Anterior cingulate cortex (tissue), 58 donors: ENCODE measurements at regions not wholly inside any gene's neighbourhood (a gene's known extent, or its start where the extent isn't known, plus 50 kb on each side); places are given as distances from the start of the nearest gene placed in this dataset.

Source experiments
- DNase-seq, 58 donors: peaks; one replicate each; lab custom pipeline; 2025; lab: John Stamatoyannopoulos, UW

DNA sequence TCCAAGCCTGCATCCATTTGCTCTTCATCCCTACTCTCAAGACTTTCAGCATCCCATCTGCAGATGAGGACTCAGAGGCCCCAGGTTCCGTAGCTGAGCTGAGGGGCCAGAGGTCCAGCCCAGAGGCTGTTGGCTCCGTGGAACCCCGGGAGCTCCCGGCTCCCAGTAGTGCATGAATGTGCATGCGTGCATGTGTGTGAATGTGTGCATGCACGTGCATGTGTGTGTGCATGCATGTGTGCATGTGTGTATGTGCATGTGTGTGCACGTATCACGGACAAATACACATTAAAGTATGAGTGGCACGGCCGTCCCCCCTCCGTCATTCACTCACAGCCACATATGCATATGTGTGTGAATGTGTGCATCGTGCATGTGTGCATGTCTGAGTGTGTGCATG, 149.9 kb downstream of the KIF26A start:
- DNase-seq: no peak

DNA sequence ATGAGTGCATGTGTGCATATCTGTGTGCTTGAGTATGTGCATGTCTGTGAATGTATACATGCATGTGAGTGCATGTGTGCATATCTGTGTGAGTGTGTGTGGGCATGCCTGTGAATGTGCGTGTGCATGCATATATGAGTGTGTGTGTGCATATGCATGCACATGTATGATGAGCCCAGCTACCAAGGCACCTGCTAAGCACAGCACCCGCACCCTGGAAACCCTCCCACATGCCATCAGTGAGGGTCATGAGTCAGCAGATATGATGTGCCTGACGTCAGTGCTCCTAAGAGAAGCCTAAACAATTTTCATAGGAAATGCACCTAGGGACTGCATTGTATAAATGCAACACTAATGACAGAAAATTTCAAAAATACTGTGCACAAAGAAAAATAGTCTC, 151.1 kb downstream of the KIF26A start:
- DNase-seq: no peak

DNA sequence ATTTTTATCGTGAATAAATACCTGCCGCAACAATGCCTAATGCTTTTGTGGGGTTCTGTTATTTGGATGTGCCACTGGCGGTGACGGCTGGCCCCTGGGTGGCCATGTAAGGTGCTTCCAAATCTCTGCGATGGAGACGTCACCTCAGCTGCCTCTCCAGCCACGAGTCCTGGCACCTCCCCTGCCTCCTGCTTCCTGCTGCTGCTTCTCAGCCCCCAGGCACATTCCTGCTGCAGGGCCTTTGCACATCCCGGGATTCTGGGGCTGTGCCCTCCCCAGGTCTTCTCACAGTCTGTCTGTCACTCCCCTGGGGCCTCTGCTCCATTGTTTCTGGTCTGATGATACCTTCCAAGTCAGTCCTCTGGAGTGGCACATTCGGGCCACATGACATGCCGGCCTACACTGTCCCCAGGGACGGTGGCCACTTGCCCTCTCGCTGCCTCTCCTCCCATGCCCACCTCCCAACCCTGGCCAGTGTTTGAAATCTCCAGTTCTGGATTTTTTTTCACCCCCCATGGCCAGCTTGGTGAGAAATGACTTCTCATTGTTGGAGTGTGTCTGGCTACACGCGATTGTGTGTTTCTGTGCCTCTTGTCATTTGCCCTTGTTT, 151.8 kb downstream of the KIF26A start:
- DNase-seq: no peak

DNA sequence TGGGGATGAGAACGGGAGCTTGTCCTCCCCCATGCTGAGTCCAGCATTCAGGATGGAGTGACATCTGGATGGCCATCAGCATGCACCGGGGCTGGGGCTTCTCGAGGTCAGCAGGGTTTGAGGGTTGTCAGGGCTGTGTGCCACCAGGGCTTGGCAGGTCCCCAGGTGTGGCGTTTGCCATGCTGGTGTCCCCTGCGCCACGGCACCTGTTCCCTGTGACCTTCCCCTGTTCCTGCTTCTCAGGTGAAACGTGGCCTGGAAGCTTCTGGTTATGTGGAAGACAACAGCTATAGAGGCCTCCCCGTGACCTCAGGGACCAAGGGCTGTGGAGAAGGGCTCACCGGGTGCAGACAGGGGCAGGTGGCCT, 152.4 kb downstream of the KIF26A start:
- DNase-seq: no peak

DNA sequence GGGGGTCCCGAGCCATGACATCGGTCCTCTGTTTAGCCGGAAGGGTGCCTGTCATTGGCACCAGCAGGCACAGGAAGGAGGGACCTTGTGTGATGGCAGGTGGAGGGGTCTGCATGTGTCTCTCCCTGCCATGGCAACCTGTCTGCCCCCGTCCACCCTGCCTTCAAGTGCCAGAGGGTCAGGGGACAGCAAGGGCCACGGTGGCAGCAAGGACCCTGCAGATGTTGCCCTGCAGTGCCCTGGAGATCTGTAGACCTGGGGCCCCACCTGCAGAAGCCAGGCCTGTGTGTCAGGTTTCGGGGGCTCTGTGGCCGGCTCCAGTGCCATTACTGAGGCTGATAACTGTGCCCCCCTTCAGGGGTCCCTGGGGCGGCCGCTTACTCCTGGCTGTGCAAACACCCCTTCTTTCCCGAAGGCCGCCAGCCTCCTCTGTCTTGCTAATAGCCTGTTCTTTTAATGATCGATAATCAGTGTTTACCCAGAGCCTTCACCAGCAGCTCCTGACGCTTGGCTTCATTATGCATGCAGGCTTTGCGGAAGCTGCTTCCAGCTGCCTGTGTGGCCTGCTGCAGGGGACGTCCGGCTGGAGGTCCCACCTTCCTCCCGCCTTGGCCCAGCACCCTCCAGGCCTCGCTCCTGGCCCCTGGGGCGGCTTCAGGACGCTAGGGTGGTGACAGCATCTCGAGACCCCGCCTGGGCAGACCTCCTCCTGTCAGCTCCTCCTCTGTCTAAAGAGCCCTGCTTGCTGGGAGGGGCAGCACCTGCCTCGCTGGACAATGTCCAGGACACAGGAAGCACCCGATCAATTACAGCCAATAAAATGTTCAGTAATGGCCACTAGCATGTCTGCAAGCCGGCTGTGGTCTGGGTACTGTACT, 153.0 kb downstream of the KIF26A start:
- no peak for DNase-seq

DNA sequence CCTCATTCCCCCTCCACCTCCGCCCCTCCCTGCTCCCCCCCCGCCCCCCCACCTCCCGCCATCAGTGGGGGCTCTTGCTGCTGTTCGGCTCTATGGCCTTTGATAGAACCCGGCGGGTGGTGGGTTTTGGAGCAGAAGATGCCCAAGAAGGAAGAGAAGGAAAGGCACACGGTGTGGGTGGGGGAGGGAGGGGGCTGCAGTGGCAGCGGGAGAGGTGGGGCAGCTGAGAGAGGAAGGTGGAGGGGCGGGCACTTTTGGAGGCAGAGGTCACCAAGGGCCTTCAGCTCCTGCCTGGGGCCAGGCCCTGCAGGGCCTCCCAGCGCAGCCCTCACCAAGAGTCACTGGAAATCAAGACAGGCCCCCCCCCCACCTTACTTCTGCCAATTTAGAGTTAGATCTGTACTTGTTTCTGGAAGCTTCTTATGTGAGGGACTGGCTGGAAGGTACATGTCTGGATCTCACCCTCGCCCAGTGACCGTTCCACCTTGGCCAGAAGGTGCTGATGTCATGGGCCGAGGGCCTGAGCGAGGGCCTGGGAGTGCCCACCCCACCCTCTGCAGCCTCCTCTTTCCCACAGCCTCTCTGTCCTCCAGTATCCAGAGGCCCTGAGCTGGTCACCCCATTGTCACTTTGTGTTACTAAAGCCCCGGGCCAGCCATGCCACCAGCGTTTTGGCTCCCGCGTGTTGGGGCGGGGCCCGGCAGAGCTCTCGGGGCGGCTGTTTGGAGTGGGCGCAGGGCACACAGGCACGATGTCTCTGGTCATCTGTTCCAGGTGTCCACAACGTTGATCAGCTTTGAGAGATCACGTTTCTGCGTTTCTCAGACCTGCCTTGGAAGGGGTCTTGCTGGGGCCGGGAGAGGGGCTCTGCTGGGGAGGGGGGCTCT, 153.9 kb downstream of the KIF26A start:
- no peak for DNase-seq

DNA sequence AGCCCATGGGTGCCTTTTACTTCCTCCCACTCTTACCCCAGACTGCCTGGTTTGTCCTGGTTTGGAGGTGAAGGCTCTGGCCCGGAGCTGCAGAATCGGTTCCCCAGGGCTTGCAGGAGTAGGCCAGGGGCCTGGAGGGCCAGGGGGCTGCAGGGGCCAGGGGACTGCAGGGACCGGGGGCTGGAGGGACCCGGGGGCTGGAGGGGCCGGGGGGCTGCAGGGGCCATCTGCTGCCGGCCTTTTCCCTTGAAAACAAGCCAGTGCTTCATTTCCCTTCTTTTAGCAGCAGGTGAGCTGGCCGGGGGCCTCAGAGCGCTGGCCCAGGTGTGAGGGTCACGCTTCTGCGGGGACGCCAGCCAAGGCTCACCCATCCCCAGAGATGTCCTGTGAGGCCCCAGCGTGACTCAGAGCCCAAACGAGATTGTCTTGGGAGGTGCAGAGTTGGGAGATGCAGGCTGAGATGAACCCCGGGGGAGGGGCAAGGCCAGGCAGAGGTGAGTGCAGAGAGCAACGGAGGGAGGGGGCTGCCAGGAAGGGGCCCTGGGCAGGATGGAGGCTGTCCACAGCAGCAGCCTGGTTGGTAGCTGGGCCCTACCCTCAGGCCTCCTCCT, 154.9 kb downstream of the KIF26A start:
- DNase-seq: no peak

DNA sequence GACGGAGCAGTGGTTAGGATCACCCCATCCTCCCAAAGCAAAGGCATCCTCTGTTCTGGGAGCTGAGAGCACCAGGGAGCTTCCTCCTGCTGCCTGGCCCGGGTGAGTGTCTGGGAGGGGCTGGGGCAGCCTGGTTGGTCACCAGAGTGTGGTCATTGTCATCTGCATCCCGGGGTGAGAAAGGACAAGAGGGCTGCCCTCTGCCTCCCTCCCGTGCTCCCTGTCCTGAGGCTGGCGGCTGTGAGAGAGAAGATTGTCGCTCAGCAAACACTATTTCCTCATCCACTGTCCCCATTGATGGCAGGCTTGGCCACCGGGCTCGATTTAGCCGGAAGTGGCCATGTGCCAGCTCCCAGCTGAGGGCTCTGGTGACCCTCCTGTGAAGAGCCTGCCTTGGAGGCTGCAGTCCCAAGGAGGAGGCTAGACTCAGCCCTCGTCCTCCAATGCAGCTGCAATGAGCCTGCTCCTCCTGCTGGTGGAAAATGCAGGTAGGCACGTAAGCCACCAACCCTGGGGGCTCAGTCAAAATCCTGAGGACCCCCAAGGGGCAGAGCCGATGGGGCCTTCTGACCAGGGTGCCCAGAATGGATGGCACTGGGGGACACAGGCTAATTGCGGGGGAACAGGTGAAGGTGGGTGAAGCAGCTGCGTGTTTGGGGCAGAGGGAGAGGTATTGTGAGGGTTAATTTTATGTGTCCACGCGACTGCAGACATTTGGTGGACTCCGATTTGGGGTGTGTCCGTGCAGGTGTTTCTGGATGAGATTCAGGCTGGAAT, 155.7 kb downstream of the KIF26A start:
- no peak for DNase-seq

DNA sequence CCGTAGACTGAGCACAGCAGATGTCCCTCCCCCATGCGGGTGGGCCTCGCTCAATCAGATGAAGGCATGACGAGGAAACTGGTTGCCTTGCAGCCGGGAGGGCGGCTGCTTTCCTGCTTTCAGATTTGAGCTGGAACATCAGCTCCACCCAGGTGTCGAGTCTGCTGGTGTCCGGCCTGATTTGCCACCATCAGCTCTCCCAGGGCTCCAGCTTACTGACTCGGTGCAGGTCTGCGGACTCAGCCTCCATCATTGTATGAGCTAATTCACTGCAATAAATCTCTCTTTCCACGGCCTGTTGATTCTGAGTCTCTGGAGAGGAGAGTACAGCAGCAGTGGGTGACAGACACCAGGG, 156.2 kb downstream of the KIF26A start:
- DNase-seq: no peak

DNA sequence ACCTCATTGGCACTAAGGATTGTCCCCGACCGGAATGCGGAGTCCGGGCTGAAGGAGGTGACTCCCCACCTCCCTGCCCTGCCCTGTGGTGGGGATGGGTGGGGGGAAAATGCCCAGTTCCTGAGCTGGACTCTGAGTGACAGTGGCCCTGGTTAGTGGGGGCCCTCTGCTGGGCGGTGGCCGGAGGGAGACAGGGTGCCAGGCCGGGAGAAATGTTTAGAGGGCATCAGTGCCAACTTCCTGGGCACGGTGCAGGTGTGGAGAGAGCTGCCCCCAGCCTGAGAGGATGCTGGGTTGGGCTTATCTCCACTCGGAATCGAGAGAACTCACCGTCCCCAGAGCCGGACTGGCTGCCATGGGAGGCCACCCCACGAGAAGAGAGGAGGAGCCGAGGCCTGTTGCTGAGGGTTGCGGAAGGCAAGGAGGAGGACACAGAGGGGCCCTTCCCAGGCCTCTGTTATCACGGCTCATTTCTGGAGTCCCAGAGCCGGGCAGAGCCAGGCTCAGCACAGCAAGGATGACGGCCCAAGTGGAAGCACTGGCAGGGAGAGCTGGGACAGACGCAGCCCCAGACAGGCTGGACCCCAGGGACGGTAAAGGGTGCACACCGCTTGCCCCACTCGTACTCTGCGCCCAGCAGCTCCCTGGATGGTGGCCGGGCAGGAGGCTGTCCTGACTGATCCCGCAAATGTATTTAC, 156.7 kb downstream of the KIF26A start:
- DNase-seq: no peak

DNA sequence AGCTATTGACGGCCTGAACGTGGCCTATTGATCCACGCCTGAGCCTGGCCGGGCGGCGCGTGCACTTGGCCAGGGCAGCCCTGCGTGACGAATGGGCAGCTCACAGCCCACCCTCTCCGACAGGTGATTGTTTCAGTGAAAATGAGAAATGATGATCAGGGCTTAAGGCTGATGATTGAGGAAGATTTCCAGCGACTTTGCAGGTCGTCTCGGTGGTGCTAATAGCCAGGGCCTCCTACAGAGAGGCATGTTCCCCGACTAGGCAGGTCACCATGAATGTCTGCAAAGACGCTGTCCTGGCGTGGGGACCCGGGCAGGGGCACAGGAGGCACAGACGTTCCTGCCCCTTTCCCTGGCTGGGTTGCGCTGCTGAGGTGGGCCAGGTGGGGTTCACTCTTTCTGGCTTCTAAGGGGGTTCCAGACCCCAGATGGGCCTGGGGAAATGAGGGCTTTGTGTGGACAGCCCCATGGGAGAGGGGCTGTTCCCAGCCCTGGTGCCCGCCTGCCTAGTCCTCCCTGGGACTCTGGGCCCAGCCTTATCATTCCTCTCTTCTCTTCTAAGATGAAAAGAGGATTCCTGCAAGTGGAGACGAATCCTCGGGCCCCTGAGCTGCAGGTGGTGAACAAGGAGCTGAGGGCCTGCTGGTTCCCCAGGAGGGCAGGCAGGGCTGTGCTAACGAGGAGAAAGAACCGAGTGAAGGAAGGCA, 157.4 kb downstream of the KIF26A start:
- DNase-seq: no peak

DNA sequence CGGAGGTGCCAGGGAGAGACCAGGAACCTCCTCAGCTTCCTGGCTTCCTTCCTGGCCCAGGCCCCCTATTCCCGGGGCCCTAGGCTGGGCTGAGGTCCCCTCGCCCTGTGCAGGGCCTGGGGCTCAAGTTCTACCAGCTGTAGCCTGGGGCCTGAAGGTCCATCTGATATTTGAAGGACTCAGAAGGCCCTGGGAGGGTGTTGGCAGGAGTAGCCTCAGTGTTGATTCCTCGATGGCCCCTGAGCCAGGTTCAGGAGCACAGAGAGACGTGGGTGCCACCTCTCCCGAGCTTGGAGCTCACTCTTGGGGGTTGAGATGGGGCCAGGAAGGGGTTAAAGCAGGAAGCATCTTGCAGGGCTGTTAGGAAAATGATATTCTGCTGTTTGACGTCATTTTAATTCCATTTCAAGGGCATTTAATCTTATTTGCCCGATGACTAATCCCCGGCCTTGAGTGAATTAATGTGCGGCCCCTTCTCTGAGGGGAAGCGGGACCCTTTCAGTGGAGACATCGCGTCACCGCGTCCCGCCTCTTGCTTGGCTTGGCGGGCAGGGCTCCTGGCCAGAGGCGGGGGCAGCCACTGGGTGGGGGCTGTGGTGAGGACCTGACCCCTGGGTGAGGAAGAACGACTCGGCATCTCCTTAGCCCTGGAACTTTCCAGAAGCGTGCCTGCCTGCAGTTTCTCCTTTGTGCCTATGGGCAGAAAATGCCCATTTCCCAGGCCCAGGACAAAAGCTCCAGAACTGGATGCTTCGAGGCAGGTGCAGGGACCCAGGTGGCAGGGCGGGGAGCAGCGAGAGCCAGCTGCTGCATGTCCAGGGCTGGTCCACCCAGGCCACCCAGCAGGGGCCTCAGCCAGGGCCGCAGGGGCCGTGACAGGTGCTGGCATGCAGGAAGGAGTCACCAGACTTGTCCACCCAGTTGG, 158.3 kb downstream of the KIF26A start:
- DNase-seq: no peak

DNA sequence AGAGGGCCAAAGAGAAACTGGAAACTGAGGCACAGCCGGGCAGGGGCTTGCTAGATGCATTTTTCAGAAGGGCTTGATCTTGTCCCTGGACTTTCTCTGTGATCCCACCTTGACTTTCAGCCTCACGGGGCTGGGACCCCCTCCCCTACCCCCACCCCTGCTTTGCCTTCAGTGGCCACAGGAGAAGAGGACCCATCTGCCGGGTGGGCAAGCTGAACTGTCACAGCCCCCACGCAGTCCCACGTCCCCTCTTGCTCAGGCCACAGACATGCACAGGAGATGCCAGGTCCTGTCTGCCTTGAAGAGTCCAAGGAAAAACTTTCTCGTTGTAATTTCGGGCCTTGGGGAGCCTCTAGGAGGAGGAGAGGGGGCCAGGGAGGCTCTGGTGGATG, 158.9 kb downstream of the KIF26A start:
- DNase-seq: no peak

DNA sequence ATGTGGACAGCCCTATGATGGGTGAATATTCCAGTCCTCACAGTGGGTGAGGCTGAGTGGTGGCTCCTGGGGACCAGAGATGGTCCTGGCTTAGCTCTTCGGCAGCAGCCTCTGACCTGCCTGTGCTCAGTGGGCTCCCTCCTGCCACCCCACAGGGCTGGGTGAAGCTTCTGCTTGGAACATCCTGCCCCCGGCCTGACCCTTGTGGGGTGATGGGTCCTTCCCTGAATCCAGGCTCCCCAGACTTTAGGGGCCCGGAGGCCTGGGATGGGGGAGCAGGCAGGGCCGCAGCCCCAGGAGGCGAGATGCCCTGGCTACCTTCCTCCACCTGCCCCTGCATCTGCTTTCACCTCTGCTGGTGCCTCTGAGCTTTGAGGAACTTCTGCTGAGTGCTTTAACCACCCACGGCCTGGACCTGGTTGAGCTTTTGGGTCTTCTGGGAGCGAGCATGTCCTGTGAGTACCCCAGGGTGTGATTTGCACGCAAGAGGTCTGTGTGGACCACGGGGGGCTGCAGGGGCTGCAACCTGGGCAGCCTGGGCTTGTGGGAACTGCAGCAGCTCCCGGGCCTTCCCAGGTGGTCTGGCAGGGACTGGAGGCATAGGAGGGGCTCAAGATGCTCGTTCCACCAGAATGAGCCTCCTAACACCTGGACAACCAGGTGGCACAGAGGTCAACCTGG, 159.5 kb downstream of the KIF26A start:
- no peak for DNase-seq

DNA sequence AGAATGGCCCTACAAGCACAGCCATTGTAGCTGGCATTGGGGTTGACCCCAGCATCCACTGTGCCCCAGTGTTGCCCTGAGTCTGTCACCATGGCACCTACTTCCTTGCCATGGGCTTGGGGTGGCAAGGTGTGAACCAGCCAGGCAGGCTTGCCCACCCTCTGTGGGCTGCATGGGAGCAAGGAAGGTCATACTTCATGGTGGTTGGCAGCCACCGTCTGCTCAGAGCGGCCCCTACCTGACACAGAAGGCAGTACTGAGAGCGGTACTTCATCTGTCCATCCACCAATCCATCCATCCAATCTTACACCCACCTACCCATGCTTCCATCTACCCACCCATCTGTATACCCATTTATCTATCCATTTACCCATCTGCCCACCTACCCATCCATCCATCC, 160.1 kb downstream of the KIF26A start:
- DNase-seq: no peak

DNA sequence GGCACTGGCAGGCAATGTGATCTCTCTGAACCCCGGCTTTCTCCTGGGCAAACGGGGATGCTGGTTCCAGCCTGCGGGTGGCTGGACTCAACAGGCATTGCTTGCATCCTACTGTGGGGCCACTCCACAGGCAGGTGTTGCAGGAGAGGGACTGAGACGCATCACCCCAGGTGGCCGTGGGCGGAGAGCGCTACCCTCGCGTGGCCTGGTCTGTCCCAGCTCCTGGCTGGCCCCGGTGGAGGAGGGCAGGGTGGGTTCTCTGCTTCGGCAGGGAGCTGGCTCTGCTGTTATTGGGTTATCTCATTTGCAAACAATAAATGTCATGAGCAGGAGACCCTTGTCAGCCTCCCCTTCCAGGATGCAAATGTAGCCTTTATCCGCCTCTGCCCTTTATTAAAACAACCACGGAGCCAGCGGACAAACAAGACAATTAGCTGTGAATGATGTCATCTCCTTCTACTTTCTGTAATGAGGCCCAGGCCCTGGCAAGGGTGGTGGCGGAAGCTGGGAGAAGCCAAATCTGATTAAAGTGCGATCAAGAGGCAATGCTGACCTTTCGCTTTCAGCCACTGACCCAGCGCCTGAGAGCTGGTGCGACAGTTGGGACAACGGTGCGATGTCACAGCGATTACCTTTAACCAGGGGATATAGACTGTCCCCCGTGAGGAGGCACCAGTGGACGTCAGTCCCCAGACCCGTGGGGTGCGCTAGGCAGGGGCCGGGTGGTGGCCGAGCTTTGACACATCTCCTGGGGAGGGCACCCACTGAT, 161.8 kb downstream of the KIF26A start:
- DNase-seq: no peak
